Stimulated activated naive B cell treated with anti-CD40 and anti-IgM and Interleukin-4, amounts not matched to agents 10 μg/mL and 1 μg/mL and 100 μg/mL, for 72 hours (primary cell): ENCODE measurements at regions not wholly inside any gene's neighbourhood (a gene's known extent, or its start where the extent isn't known, plus 50 kb on each side); places are given as distances from the start of the nearest gene placed in this dataset.

Experiments used
- ATAC-seq, 2 donors: fragments of 150-1000 bp; cut with Tn5 transposase; replicated peaks; 2 replicates each; pipeline ENCODE4 v1.10.0; 2021; ENCODE audit warnings: moderate library complexity in 1 of 2
- DNase-seq: peaks from one replicate; pipeline ENCODE4 v3.0.0; 2021
- H3K27ac Mint-ChIP-seq: one replicate; pipeline ENCODE4 v1.8.0; 2022; ENCODE audit warnings: mild to moderate bottlenecking, mixed read lengths
- H3K27me3 Mint-ChIP-seq, 2 donors: one replicate each; pipeline ENCODE4 v1.8.0; 2022; ENCODE audit warnings: mixed read lengths in 2 of 2
- H3K36me3 Mint-ChIP-seq, 2 donors: one replicate each; pipeline ENCODE4 v1.8.0; 2022; ENCODE audit warnings: mixed read lengths in 2 of 2, mild to moderate bottlenecking in 1 of 2
- H3K4me1 Mint-ChIP-seq, 2 donors: one replicate each; pipeline ENCODE4 v1.8.0; 2022; ENCODE audit warnings: mixed read lengths in 2 of 2, mild to moderate bottlenecking in 1 of 2
- H3K4me3 Mint-ChIP-seq, 2 donors: one replicate each; pipeline ENCODE4 v1.8.0; 2022; ENCODE audit warnings: mild to moderate bottlenecking in 2 of 2, mixed read lengths in 2 of 2, moderate library complexity in 1 of 2
- H3K9me3 Mint-ChIP-seq, 2 donors: one replicate each; pipeline ENCODE4 v1.8.0; 2022; ENCODE audit warnings: mixed read lengths in 2 of 2, mild to moderate bottlenecking in 1 of 2

DNA sequence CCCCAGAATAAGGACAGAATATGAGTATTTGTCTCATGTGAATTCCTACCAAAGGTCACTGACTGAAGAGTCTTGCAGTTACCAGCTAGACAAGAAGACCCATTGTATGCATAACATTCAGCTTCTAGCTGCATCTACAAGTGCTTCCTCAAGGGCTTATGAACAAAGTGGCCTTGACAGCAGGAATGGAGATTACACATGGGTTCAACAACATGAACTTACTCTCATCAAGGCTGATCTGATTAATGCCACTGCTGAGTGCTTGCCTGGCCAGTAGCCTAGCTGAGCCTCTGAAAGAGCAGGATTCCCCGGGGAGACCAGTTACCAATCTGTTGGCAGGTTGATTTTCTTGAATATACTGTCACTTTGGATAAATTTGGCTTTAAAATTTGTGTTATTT lies 76.7 kb upstream of the CHD1 start:
- Mint-ChIP-seq H3K4me1 (peaks cover 10 to 20% of the 10 kb centered on the region in 2 donors), H3K36me3 (no peaks in the 10 kb centered on the region), H3K27ac (peak overlapping the region; percentile 89), H3K4me3 (no peak overlapping the region), H3K9me3 (peaks cover 0 to 1% of the 10 kb centered on the region in 2 donors), H3K27me3 (no peaks in the 10 kb centered on the region)
- DNase-seq = no peak
- peak; percentile 11 to 15 for ATAC-seq

GRCh38 chr5:99004960-99005359 lies 76.2 kb upstream of the CHD1 start:
- Mint-ChIP-seq H3K27ac (peak overlapping the region; percentile 89), H3K9me3 (peaks cover 0 to 1% of the 10 kb centered on the region in 2 donors), H3K27me3 (no peaks in the 10 kb centered on the region), H3K4me1 (peaks cover 10 to 20% of the 10 kb centered on the region in 2 donors), H3K36me3 (no peaks in the 10 kb centered on the region), H3K4me3 (peak overlapping the region in 1 of 2 donors; percentile 64)
- DNase-seq (peak; percentile 68), ATAC-seq (peak; percentile 100)

DNA sequence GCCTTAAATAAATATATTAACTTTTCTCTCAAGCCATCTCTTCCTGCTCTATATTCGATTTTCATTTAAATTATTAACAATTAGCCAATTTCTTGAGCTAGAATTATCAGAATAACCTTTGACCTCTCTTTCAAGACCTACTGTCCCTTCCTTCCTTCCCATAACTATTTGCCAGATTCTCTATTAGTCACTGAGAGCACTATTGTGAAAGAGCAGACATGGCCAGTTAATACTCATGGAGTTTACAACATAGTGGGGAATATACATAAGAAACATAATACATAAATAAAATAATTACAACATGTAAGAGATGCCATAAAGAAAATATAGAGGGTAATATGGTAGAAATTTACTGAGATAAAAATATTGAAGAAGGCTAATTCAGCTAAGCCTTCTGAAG lies 72.1 kb upstream of the CHD1 start:
- no peak overlapping the region for H3K27ac Mint-ChIP-seq
- H3K9me3 Mint-ChIP-seq = peaks cover 0 to 1% of the 10 kb centered on the region in 2 donors

GRCh38 chr5:99000221-99000620 lies 71.4 kb upstream of the CHD1 start:
- ATAC-seq (no peak), DNase-seq (no peak)
- no peaks in the 10 kb centered on the region for H3K27me3 Mint-ChIP-seq
- peaks cover 0 to 1% of the 10 kb centered on the region in 2 donors for H3K9me3 Mint-ChIP-seq
- H3K27ac Mint-ChIP-seq = no peak overlapping the region
- peaks cover 4 to 13% of the 10 kb centered on the region in 2 donors for H3K4me1 Mint-ChIP-seq
- H3K36me3 Mint-ChIP-seq = no peaks in the 10 kb centered on the region
- H3K4me3 Mint-ChIP-seq = no peak overlapping the region

More for the DNA sequence above, 72.1 kb upstream of the CHD1 start:
- DNase-seq (no peak), ATAC-seq (no peak)
- no peak overlapping the region for H3K4me3 Mint-ChIP-seq
- no peaks in the 10 kb centered on the region for H3K36me3 Mint-ChIP-seq
- no peaks in the 10 kb centered on the region for H3K27me3 Mint-ChIP-seq
- H3K4me1 Mint-ChIP-seq = peaks cover 10 to 19% of the 10 kb centered on the region in 2 donors

- Mint-ChIP-seq H3K36me3 (no peaks in the 10 kb centered on the region), H3K4me1 (peaks cover 0 to 7% of the 10 kb centered on the region in 2 donors), H3K4me3 (no peak overlapping the region), H3K9me3 (peaks cover 0 to 1% of the 10 kb centered on the region in 2 donors), H3K27ac (no peak overlapping the region), H3K27me3 (no peaks in the 10 kb centered on the region)
- ATAC-seq (no peak), DNase-seq (no peak)
Observed at GRCh38 chr5:98999631-99000030, 70.8 kb upstream of the CHD1 start.

DNA sequence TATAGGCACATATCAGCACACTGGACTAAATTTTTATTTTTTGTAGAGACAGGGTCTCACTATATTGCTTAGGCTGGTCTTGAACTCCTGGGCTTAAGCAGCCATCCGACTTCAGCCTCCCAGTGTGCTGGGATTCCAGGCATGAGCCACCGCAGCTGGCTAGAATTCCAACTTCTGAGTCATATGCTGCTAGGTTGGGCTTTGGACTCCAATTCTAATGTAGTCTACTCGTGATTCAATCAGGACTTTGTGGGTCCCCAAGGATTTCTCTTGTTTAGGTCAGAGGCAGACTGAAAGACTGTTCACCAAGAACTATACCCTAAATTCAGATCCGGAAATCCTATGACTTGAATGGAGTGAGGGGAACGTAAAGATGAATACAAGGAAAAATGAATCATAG lies 68.2 kb upstream of the CHD1 start:
- no peaks in the 10 kb centered on the region for H3K4me1 Mint-ChIP-seq
- H3K4me3 Mint-ChIP-seq = no peak overlapping the region
- no peaks in the 10 kb centered on the region for H3K36me3 Mint-ChIP-seq
- H3K27ac Mint-ChIP-seq = no peak overlapping the region
- H3K9me3 Mint-ChIP-seq = no peaks in the 10 kb centered on the region
- DNase-seq = no peak
- ATAC-seq = no peak
- H3K27me3 Mint-ChIP-seq = no peaks in the 10 kb centered on the region

GRCh38 chr5:98994611-98995010 lies 65.8 kb upstream of the CHD1 start:
- Mint-ChIP-seq H3K4me3 (no peak overlapping the region), H3K27ac (no peak overlapping the region), H3K4me1 (peaks cover 6% of the 10 kb centered on the region in 2 donors), H3K36me3 (no peaks in the 10 kb centered on the region), H3K27me3 (no peaks in the 10 kb centered on the region), H3K9me3 (peaks cover 2% of the 10 kb centered on the region in 2 donors)
- DNase-seq (no peak), ATAC-seq (no peak)

- Mint-ChIP-seq H3K27me3 (no peaks in the 10 kb centered on the region), H3K27ac (no peak overlapping the region), H3K4me3 (no peak overlapping the region), H3K4me1 (peaks cover 12 to 17% of the 10 kb centered on the region in 2 donors), H3K36me3 (no peaks in the 10 kb centered on the region), H3K9me3 (peaks cover 3% of the 10 kb centered on the region in 2 donors)
- ATAC-seq (no peak), DNase-seq (no peak)
Observed at GRCh38 chr5:98993512-98993911, 64.7 kb upstream of the CHD1 start.

- ATAC-seq (no peak), DNase-seq (no peak)
- Mint-ChIP-seq H3K4me3 (no peak overlapping the region), H3K4me1 (peaks cover 12 to 18% of the 10 kb centered on the region in 2 donors), H3K27ac (no peak overlapping the region), H3K9me3 (peaks cover 3% of the 10 kb centered on the region in 2 donors), H3K27me3 (no peaks in the 10 kb centered on the region), H3K36me3 (no peaks in the 10 kb centered on the region)
Observed at GRCh38 chr5:98992552-98992951, 63.7 kb upstream of the CHD1 start.

DNA sequence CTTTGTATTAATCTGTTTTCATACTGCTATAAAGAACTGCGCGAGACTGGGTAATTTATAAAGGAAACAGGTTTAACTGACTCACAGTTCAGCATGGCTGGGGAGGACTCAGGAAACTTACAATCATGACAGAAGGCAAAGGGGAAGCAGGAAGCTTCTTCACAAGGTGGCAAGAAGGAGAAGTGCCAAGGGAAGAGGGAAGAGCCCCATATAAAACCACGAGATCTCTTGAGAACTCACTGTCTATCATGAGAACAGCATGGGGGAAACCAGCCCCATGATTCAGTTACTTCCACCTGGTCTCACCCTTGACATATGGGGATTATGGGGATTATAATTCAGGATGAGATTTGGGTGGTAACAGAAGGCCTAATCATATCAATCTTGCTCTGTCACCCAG lies 60.9 kb upstream of the CHD1 start:
- Mint-ChIP-seq H3K9me3 (peaks cover 3% of the 10 kb centered on the region in 2 donors), H3K4me1 (peaks cover 12 to 18% of the 10 kb centered on the region in 2 donors), H3K36me3 (no peaks in the 10 kb centered on the region), H3K4me3 (no peak overlapping the region), H3K27ac (peak overlapping the region; percentile 89), H3K27me3 (no peaks in the 10 kb centered on the region)
- ATAC-seq (peak; percentile 61 to 75), DNase-seq (no peak)

GRCh38 chr5:98986587-98986986 lies 57.8 kb upstream of the CHD1 start:
- no peak for DNase-seq
- ATAC-seq = no peak
- Mint-ChIP-seq H3K9me3 (peaks cover 3% of the 10 kb centered on the region in 2 donors), H3K27ac (no peak overlapping the region), H3K36me3 (no peaks in the 10 kb centered on the region), H3K4me1 (peaks cover 12 to 18% of the 10 kb centered on the region in 2 donors), H3K4me3 (no peak overlapping the region), H3K27me3 (no peaks in the 10 kb centered on the region)

DNA sequence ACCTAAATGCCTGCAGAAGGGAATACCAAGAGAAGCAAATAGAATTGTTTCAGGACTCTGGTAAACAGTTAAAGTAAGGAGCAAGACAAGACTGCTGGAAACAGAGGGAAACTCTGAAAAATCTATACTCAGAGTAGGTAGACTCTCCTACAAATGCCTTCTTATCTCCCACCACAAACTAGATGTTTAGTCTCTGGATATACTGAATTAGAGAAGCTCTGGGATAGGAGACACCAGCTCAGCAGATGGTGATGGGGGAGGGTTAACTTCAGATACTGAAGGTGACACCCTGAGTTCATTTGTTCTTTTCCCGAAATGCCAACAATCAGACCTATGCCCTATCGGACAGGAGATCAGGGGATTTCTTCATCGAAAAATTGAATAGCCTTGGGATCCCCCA lies 54.1 kb upstream of the CHD1 start:
- Mint-ChIP-seq H3K9me3 (no peaks in the 10 kb centered on the region), H3K36me3 (no peaks in the 10 kb centered on the region), H3K4me1 (peaks cover 0 to under 1% of the 10 kb centered on the region in 2 donors), H3K27me3 (no peaks in the 10 kb centered on the region), H3K4me3 (no peak overlapping the region), H3K27ac (no peak overlapping the region)
- ATAC-seq = no peak
- no peak for DNase-seq
